IPS-15b (cell line): ENCODE measurements at regions not wholly inside any gene's neighbourhood (a gene's known extent, or its start where the extent isn't known, plus 50 kb on each side); places are given as distances from the start of the nearest gene placed in this dataset.

ENCODE experiments used
- H3K27me3 ChIP-seq: one replicate; pipeline ENCODE4 v1.6.1; 2013; ENCODE audit warnings: low read length; ENCODE audit not compliant: control insufficient read depth, insufficient read depth
- H3K36me3 ChIP-seq: one replicate; pipeline ENCODE4 v1.6.1; 2013; ENCODE audit warnings: low read length; ENCODE audit not compliant: control insufficient read depth, insufficient read depth
- H3K4me1 ChIP-seq: one replicate; pipeline ENCODE4 v1.6.1; 2013; ENCODE audit warnings: mild to moderate bottlenecking, low read length; ENCODE audit not compliant: control insufficient read depth, insufficient read depth
- H3K4me3 ChIP-seq: one replicate; pipeline ENCODE4 v1.5.1; 2013; ENCODE audit warnings: low read depth, low read length
- H3K9ac ChIP-seq: one replicate; pipeline ENCODE4 v1.6.1; 2013; ENCODE audit warnings: low read depth, mild to moderate bottlenecking, low read length
- H3K9me3 ChIP-seq: one replicate; pipeline ENCODE4 v1.6.1; 2013; ENCODE audit warnings: mild to moderate bottlenecking, low read length; ENCODE audit not compliant: control insufficient read depth, insufficient read depth

DNA sequence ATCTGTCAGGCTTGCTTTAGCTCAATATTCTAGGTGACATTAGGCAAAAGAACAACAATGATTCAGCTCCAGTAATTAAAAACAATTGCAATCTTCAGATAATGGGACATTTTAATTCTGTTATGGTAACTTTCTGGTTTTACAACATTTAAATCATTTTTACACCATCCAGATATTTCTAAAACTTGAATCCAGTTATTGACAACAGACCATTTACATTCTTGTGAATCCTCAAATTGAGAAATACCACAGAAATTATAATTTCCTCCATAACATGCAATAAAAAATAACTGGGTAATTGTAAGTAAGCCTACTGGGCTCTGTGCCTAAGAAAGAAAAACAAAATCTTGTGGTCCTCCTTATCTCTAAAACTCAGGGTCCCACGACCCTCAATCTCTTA, 195.0 kb upstream of the S100G start:
- Histone ChIP-seq H3K4me3 (no peak overlapping the region), H3K4me1 (no peaks in the 10 kb centered on the region), H3K9me3 (no peaks in the 10 kb centered on the region), H3K36me3 (no peaks in the 10 kb centered on the region), H3K9ac (no peak overlapping the region), H3K27me3 (no peaks in the 10 kb centered on the region)

DNA sequence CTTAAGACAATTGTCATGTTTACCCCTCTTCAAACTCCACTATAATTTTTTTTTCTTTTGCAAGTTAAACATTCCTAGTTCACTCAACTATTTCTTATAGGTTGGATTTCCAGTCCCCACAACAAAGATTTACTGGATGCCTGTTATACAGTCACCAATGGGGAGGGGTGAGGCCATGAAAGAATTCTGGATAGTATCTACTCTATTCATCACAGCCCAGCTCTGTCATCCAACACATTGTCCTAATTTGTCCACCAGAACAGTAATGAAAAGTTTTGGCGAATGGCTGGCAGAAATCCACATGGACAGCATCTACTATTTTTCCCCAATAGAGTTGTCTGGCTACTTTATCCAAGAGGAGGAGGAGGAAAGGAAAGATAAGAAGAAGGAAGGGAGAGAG, 192.7 kb upstream of the S100G start:
- no peaks in the 10 kb centered on the region for H3K9me3 ChIP-seq
- H3K4me1 ChIP-seq = no peaks in the 10 kb centered on the region
- no peaks in the 10 kb centered on the region for H3K27me3 ChIP-seq
- H3K36me3 ChIP-seq = no peaks in the 10 kb centered on the region
- no peak overlapping the region for H3K4me3 ChIP-seq
- H3K9ac ChIP-seq = no peak overlapping the region

GRCh38 chrX:16458208-16458607, 191.8 kb upstream of the S100G start:
- no peaks in the 10 kb centered on the region for H3K36me3 ChIP-seq
- no peaks in the 10 kb centered on the region for H3K9me3 ChIP-seq
- H3K4me3 ChIP-seq = no peak overlapping the region
- H3K9ac ChIP-seq = no peak overlapping the region
- no peaks in the 10 kb centered on the region for H3K4me1 ChIP-seq
- H3K27me3 ChIP-seq = no peaks in the 10 kb centered on the region

GRCh38 chrX:16459008-16459407, 190.9 kb upstream of the S100G start:
- Histone ChIP-seq H3K27me3 (no peaks in the 10 kb centered on the region), H3K4me3 (no peak overlapping the region), H3K9ac (no peak overlapping the region), H3K36me3 (no peaks in the 10 kb centered on the region), H3K4me1 (peaks cover 6% of the 10 kb centered on the region), H3K9me3 (no peaks in the 10 kb centered on the region)

DNA sequence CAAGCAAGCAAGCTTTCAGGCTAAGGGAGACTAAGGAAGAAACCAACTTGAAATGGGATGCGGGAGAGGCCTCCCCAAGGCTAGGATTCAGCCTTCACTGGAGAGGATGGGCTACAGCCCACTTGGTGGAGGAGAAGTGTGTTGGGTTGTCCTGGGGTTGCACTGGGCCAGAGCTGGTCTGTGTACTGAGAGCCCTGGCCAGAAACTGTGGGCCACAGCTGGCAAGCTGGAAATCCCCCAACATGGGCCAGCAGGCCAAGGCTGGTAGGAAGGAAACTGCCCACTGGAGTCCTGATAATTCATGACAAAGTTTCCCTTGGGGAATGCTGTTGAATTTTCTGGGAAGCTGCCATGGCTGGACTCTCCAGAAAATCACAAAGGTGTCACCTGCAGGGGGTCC, 188.0 kb upstream of the S100G start:
- H3K4me1 ChIP-seq = peaks cover 8% of the 10 kb centered on the region
- no peak overlapping the region for H3K9ac ChIP-seq
- H3K4me3 ChIP-seq = no peak overlapping the region
- H3K27me3 ChIP-seq = no peaks in the 10 kb centered on the region
- H3K36me3 ChIP-seq = no peaks in the 10 kb centered on the region
- H3K9me3 ChIP-seq = no peaks in the 10 kb centered on the region

DNA sequence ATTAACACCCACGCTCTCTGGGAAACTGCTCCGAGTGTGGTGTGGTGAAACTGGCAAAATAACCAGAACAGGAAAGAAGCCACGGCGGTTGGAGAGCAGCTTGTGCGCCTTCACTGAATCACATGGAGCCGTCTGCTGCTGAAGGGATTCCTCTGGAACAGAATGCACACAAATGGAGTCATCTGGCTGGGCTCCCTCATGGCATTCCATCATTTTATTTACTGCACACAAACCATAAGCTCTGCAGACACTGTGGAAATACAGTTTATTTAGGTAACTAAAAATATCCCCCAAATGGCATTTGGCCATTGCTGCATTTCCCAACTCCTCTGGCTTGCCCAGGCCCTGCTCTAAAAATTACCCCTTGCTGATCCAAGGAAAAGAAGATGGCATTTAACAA, 187.0 kb upstream of the S100G start:
- no peaks in the 10 kb centered on the region for H3K27me3 ChIP-seq
- peaks cover 8% of the 10 kb centered on the region for H3K4me1 ChIP-seq
- no peak overlapping the region for H3K9ac ChIP-seq
- no peak overlapping the region for H3K4me3 ChIP-seq
- no peaks in the 10 kb centered on the region for H3K9me3 ChIP-seq
- H3K36me3 ChIP-seq = no peaks in the 10 kb centered on the region

GRCh38 chrX:16464369-16464768, 185.6 kb upstream of the S100G start:
- Histone ChIP-seq H3K36me3 (no peaks in the 10 kb centered on the region), H3K4me1 (peaks cover 8% of the 10 kb centered on the region), H3K9me3 (no peaks in the 10 kb centered on the region), H3K4me3 (no peak overlapping the region), H3K9ac (no peak overlapping the region), H3K27me3 (no peaks in the 10 kb centered on the region)

- Histone ChIP-seq H3K9ac (no peak overlapping the region), H3K4me3 (no peak overlapping the region), H3K27me3 (no peaks in the 10 kb centered on the region), H3K9me3 (no peaks in the 10 kb centered on the region), H3K36me3 (no peaks in the 10 kb centered on the region), H3K4me1 (peaks cover 8% of the 10 kb centered on the region)
Observed at GRCh38 chrX:16465081-16465876, 184.7 kb upstream of the S100G start.

DNA sequence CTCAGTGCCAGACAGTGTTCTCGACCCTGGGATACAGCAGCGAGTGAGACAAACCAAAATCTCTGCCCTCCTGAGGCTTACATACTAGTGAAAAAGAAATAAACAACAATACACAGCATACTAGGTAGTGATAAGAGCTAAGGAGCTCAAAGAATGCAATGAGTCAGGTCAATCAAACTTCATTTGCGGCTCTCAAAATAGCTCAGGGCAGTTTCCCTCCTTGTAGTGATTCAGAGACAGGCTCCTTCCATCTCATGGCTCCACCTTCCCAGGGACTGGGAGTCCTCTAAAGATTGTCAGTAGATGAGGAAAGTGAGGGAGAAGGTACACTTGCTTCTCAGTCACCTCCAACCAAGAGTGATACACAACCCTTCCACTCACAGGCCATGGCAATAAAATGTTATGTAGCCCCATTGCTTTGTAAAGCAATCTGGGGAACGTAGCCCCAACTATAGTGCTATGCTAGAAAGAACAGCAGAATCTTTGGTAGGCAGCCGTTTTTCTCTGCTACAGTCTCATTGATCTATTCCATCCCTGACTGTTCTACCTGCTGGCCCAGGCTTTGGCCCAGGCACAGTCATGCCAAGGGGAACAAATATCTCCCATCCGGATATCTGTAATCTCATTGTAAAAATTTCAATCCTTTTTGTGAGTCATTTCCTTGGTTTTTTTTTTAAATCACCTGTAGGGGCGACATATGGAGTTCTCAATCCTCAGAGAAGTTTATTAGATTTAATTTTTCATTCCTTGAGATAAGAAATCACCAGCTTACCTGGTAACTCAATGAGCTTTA, 183.1 kb upstream of the S100G start:
- Histone ChIP-seq H3K27me3 (no peaks in the 10 kb centered on the region), H3K9me3 (no peaks in the 10 kb centered on the region), H3K4me1 (peaks cover 8% of the 10 kb centered on the region), H3K9ac (no peak overlapping the region), H3K4me3 (no peak overlapping the region), H3K36me3 (no peaks in the 10 kb centered on the region)

GRCh38 chrX:16469870-16470269, 180.1 kb upstream of the S100G start:
- no peak overlapping the region for H3K4me3 ChIP-seq
- no peaks in the 10 kb centered on the region for H3K9me3 ChIP-seq
- no peaks in the 10 kb centered on the region for H3K4me1 ChIP-seq
- H3K36me3 ChIP-seq = peaks cover 5% of the 10 kb centered on the region
- H3K9ac ChIP-seq = no peak overlapping the region
- no peaks in the 10 kb centered on the region for H3K27me3 ChIP-seq

- H3K4me3 ChIP-seq = no peak overlapping the region
- H3K27me3 ChIP-seq = no peaks in the 10 kb centered on the region
Observed at GRCh38 chrX:16472345-16472744, 177.6 kb upstream of the S100G start.

GRCh38 chrX:16474511-16474910, 175.4 kb upstream of the S100G start:
- Histone ChIP-seq H3K4me3 (no peak overlapping the region), H3K9me3 (no peaks in the 10 kb centered on the region), H3K4me1 (no peaks in the 10 kb centered on the region), H3K9ac (no peak overlapping the region), H3K27me3 (no peaks in the 10 kb centered on the region), H3K36me3 (peaks cover 6% of the 10 kb centered on the region)

More at GRCh38 chrX:16472345-16472744, 177.6 kb upstream of the S100G start:
- Histone ChIP-seq H3K4me1 (no peaks in the 10 kb centered on the region), H3K9me3 (no peaks in the 10 kb centered on the region), H3K9ac (no peak overlapping the region), H3K36me3 (peaks cover 6% of the 10 kb centered on the region)
